ENCODE measurements at regions not wholly inside any gene's neighbourhood (a gene's known extent, or its start where the extent isn't known, plus 50 kb on each side); places are given as distances from the start of the nearest gene placed in this dataset.

DNA sequence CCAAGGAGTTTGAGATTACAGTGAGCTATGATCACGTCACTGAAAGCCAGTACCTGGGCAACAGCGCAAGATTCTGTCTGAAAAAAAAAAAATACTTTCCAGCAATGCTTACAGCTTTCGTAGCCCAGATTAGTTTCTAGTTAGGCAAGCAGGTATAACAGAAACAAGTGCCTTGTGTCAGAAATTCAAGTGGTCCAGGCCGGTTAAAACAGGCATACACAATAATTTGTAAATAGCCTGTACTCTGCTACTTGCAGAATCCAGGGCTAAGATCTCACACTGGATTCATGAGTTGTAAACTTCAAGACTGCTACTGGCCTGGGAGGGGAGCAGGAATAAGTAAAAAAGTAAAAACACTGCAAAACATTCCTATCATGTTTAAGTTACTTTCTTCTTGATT lies 512.9 kb downstream of the IPMK start:
- TF ChIP-seq, protein P1, sequence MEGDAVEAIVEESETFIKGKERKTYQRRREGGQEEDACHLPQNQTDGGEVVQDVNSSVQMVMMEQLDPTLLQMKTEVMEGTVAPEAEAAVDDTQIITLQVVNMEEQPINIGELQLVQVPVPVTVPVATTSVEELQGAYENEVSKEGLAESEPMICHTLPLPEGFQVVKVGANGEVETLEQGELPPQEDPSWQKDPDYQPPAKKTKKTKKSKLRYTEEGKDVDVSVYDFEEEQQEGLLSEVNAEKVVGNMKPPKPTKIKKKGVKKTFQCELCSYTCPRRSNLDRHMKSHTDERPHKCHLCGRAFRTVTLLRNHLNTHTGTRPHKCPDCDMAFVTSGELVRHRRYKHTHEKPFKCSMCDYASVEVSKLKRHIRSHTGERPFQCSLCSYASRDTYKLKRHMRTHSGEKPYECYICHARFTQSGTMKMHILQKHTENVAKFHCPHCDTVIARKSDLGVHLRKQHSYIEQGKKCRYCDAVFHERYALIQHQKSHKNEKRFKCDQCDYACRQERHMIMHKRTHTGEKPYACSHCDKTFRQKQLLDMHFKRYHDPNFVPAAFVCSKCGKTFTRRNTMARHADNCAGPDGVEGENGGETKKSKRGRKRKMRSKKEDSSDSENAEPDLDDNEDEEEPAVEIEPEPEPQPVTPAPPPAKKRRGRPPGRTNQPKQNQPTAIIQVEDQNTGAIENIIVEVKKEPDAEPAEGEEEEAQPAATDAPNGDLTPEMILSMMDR (IDR thresholded peaks at IDR 0.05) = no peak
- DNase-seq (ENCODE audit: low spot score) = no peak
- no peak for ATAC-seq (ENCODE audit: low FRiP score)

DNA sequence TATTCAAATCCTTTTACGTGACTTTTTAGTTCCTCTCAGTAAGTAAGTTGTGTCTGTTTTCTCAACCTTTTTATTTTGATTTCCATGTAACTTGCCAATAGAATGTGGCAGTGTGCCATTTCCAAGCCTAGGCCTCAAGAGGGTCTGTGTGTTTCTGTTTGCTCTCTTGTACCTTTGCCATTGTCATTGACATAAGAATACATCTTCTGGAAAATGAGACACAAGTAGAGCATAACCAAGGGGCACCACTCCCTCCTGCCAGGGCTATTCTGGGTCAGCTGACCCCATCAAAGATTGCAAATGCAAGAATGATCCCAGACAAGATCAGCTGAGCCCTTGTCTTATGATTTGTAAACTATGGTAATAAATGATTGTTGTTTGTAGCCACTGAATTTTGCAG lies 524.0 kb downstream of the IPMK start:
- ATAC-seq (ENCODE audit: low FRiP score) (no peak), DNase-seq (ENCODE audit: low spot score) (no peak)
- TF ChIP-seq, protein P1 (IDR thresholded peaks at IDR 0.05) = no peak

DNA sequence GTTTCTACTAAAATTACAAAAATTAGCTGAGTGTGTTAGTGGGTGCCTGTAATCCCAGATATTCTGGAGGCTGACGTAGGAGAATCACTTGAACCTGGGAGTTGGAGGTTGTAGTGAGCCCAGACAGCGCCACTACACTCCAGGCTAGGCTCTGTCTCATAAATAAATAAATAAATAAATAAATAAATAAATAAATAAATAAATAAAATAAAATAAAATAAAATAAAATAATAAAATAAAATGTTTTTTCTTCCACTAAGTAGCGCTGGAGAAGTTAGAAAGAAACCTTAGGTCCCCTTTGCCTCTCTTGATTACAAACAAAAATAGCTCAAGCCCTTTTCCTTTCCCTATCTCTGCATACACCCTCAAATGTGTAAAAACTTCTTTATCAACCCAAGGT lies 525.9 kb downstream of the IPMK start:
- TF ChIP-seq, protein P1 (IDR thresholded peaks at IDR 0.05) = no peak
- DNase-seq (ENCODE audit: low spot score) = no peak
- ATAC-seq (ENCODE audit: low FRiP score) = no peak

DNA sequence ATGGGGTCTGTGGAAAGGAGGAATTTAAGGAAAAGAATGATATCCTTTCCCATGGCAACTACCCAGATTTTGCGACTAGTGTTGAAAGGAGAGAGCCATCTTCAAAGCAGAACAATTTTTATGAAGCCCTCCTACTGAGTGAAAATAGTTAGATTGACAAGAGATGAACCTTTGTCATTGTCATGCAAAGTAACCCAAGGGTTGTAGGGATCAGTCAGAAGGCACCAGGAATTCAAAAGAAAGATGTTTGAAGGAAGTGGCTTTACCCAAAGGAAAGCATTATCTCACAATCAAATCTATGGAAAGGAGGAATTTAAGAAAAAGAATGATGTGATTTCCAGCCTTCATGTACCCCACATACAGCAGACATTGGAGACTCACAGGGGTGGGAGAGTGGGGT lies 544.4 kb downstream of the IPMK start:
- DNase-seq (ENCODE audit: low spot score) (no peak), ATAC-seq (ENCODE audit: low FRiP score) (no peak)
- TF ChIP-seq, protein P1 (IDR thresholded peaks at IDR 0.05) = no peak

DNA sequence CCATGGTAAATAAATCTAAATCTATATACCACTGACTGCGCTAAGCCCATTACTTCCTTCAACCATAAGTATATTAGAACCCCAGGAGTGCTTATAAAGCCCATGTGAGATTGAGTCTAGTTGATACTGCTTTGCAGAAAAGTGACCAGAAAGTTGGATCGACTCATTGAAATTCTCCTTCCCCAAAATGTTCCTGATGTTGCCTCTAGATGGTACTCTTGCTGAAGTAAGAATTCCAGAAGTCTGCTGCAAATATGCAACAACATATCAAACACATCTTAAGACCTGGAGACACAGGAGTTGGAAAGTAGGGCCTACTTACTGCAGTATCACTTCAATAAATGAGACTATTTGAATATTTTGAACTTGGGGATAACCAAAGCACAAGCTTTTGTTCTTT lies 550.8 kb downstream of the IPMK start:
- DNase-seq (ENCODE audit: low spot score) (no peak), ATAC-seq (ENCODE audit: low FRiP score) (no peak)
- TF ChIP-seq, protein P1 (IDR thresholded peaks at IDR 0.05) = no peak

DNA sequence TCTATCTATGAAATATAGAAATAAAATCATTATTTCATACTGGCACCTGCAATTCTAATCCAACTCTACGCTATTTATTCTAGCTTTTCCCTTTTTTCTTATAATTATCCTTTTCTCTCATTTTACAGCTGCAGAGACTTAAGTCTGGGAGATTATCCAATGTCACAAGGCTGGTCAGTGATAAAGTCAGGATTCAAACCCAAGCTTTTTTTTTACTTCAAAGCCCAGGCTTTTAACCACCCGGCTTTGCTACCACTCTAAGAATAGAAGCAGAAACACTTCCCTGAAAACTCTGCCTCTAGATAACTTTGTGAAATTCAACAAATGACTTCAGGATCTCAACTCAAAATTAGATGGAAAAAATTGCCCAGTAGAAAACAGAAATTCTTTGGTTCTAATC lies 552.5 kb downstream of the IPMK start:
- ATAC-seq (ENCODE audit: low FRiP score) = no peak
- no peak for DNase-seq (ENCODE audit: low spot score)
- TF ChIP-seq, protein P1 (IDR thresholded peaks at IDR 0.05) = no peak

DNA sequence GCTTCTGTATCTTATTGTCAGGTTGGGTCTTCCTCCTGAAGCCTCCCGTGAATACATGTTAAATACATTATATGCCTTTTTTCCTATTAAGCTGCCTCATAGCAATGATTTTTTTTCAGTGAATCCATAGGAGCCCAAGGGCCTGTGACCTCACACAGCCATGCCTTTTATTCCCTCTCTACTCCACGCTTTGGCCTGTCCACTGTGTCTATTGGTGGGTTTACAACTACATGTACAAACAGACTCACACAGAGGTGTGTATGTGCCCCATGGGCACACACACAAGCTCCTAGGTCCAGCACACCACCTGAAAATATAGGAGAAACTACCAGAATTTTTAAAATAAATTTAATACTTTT lies 560.4 kb downstream of the IPMK start:
- TF ChIP-seq, protein P1 (IDR thresholded peaks at IDR 0.05) = no peak
- ATAC-seq (ENCODE audit: low FRiP score) (no peak), DNase-seq (ENCODE audit: low spot score) (no peak)
